HUES6 (cell line): ENCODE measurements at regions not wholly inside any gene's neighbourhood (a gene's known extent, or its start where the extent isn't known, plus 50 kb on each side); places are given as distances from the start of the nearest gene placed in this dataset.

Source experiments
- H3K27ac ChIP-seq: 2 replicates; pipeline ENCODE4 v1.7.0; 2013; ENCODE audit warnings: low read depth, mild to moderate bottlenecking, low read length, inconsistent platforms
- H3K27me3 ChIP-seq: 2 replicates; pipeline ENCODE4 v1.6.1; 2013; ENCODE audit warnings: low read length; ENCODE audit not compliant: control insufficient read depth, insufficient read depth
- H3K36me3 ChIP-seq: 2 replicates; pipeline ENCODE4 v1.6.1; 2013; ENCODE audit warnings: low read length; ENCODE audit not compliant: control insufficient read depth, insufficient read depth
- H3K4me1 ChIP-seq: 2 replicates; pipeline ENCODE4 v1.6.1; 2013; ENCODE audit warnings: low read length; ENCODE audit not compliant: control insufficient read depth, insufficient read depth
- H3K4me3 ChIP-seq: 2 replicates; pipeline ENCODE4 v1.5.1; 2013; ENCODE audit warnings: low read depth, low read length
- H3K9ac ChIP-seq: one replicate; pipeline ENCODE4 v1.6.1; 2013; ENCODE audit warnings: mild to moderate bottlenecking, low read length
- H3K9me3 ChIP-seq: 2 replicates; pipeline ENCODE4 v1.6.1; 2013; ENCODE audit warnings: low read depth, low read length; ENCODE audit not compliant: control insufficient read depth, insufficient read depth

GRCh38 chr20:11195169-11195568 lies 521.4 kb upstream of the JAG1 start:
- Histone ChIP-seq H3K9ac (no peak overlapping the region), H3K4me1 (no peaks in the 10 kb centered on the region; the same call in 1 of the 2 replicates), H3K4me3 (no peak overlapping the region), H3K36me3 (no peaks in the 10 kb centered on the region), H3K27me3 (no peaks in the 10 kb centered on the region), H3K9me3 (no peaks in the 10 kb centered on the region), H3K27ac (no peak overlapping the region)

DNA sequence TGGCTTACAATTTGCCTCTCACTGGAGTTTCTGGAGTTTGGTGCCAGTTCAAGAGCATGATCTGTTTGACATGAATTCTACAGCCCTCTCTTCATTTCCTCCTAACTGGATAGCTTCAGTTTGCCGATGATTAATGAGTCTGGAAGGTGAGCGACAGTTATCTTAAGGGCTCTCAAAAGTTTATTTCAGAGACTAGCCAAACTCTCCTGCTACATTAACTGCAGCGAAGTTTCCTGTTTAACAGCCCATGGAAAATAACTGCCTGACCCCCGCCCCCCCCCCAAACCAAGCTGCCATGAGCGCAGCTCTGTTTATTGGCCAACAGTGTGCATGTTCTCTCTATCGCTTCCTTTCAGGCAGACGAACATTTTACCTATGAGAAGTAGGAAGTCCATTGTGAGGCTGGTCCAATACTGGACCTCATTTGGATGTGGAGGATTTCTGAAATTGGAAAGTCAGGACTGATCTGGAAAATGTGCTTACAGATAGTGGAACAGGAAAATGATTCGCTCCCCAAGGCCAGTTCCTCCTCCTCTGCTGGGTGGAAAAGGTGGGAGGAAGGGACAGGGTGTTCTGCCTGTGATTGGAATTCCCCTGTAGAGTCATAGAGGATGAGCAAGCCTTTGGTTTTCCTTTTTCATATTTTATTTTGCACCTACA lies 522.2 kb upstream of the JAG1 start:
- Histone ChIP-seq H3K9ac (peak overlapping the region; percentile 51), H3K36me3 (no peaks in the 10 kb centered on the region), H3K27ac (no peak overlapping the region), H3K4me3 (no peak overlapping the region), H3K27me3 (no peaks in the 10 kb centered on the region), H3K4me1 (no peaks in the 10 kb centered on the region; the same call in 1 of the 2 replicates), H3K9me3 (no peaks in the 10 kb centered on the region)

GRCh38 chr20:11197851-11198250 lies 524.1 kb upstream of the JAG1 start:
- no peaks in the 10 kb centered on the region for H3K27me3 ChIP-seq
- no peak overlapping the region for H3K4me3 ChIP-seq
- no peak overlapping the region for H3K27ac ChIP-seq
- no peak overlapping the region for H3K9ac ChIP-seq
- no peaks in the 10 kb centered on the region; the same call in 1 of the 2 replicates for H3K4me1 ChIP-seq
- no peaks in the 10 kb centered on the region for H3K36me3 ChIP-seq
- no peaks in the 10 kb centered on the region for H3K9me3 ChIP-seq

- no peaks in the 10 kb centered on the region for H3K27me3 ChIP-seq
- H3K9ac ChIP-seq = no peak overlapping the region
- H3K36me3 ChIP-seq = no peaks in the 10 kb centered on the region
- no peaks in the 10 kb centered on the region for H3K9me3 ChIP-seq
- no peaks in the 10 kb centered on the region; the same call in 1 of the 2 replicates for H3K4me1 ChIP-seq
- no peak overlapping the region for H3K27ac ChIP-seq
- H3K4me3 ChIP-seq = no peak overlapping the region
Measured at GRCh38 chr20:11200423-11200822, 526.6 kb upstream of the JAG1 start.

- Histone ChIP-seq H3K27ac (no peak overlapping the region), H3K4me3 (no peak overlapping the region), H3K9ac (no peak overlapping the region), H3K36me3 (no peaks in the 10 kb centered on the region), H3K4me1 (peaks cover 5% of the 10 kb centered on the region; the same call in 1 of the 2 replicates), H3K27me3 (no peaks in the 10 kb centered on the region), H3K9me3 (no peaks in the 10 kb centered on the region)
Measured at GRCh38 chr20:11204926-11205768, 531.3 kb upstream of the JAG1 start.

- Histone ChIP-seq H3K9ac (no peak overlapping the region), H3K27ac (no peak overlapping the region), H3K4me1 (peaks cover 5% of the 10 kb centered on the region; the same call in 1 of the 2 replicates), H3K27me3 (no peaks in the 10 kb centered on the region), H3K4me3 (no peak overlapping the region), H3K36me3 (no peaks in the 10 kb centered on the region), H3K9me3 (no peaks in the 10 kb centered on the region)
Measured at GRCh38 chr20:11205769-11206362, 532.1 kb upstream of the JAG1 start.

GRCh38 chr20:11207749-11208502 lies 534.1 kb upstream of the JAG1 start:
- no peaks in the 10 kb centered on the region for H3K36me3 ChIP-seq
- H3K9ac ChIP-seq = no peak overlapping the region
- H3K4me3 ChIP-seq = no peak overlapping the region
- H3K27ac ChIP-seq = no peak overlapping the region
- no peaks in the 10 kb centered on the region for H3K9me3 ChIP-seq
- peaks cover 8% of the 10 kb centered on the region; the same call in 1 of the 2 replicates for H3K4me1 ChIP-seq
- no peaks in the 10 kb centered on the region for H3K27me3 ChIP-seq

- no peaks in the 10 kb centered on the region for H3K9me3 ChIP-seq
- no peaks in the 10 kb centered on the region for H3K27me3 ChIP-seq
- no peaks in the 10 kb centered on the region for H3K36me3 ChIP-seq
- peaks cover 18% of the 10 kb centered on the region; the same call in 1 of the 2 replicates for H3K4me1 ChIP-seq
- H3K27ac ChIP-seq = no peak overlapping the region
- H3K4me3 ChIP-seq = no peak overlapping the region
- H3K9ac ChIP-seq = no peak overlapping the region
Measured at GRCh38 chr20:11210611-11211010, 536.8 kb upstream of the JAG1 start.

GRCh38 chr20:11212272-11212671 lies 538.5 kb upstream of the JAG1 start:
- H3K4me1 ChIP-seq = peaks cover 15% of the 10 kb centered on the region; the same call in 1 of the 2 replicates
- no peak overlapping the region for H3K9ac ChIP-seq
- no peaks in the 10 kb centered on the region for H3K9me3 ChIP-seq
- no peak overlapping the region for H3K4me3 ChIP-seq
- no peaks in the 10 kb centered on the region for H3K36me3 ChIP-seq
- H3K27ac ChIP-seq = no peak overlapping the region
- no peaks in the 10 kb centered on the region for H3K27me3 ChIP-seq

DNA sequence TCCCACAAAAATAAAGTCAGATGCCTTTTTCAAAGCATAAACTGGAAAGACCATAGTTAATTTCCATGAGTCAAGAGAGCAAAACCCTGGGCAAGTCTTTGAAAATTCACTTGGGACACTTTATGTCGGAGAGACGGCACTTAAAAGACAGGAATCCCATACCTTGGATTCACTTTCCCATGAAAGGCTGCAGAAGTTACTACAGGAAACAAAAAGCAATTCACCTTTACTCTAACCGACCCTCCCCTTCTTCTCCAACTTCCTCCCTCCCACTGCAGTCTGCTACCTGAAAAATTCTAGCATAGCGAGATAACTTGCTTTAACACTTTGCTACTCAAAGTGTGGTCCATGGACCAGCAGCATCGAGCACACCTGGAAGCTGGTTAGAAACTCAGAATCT lies 539.1 kb upstream of the JAG1 start:
- Histone ChIP-seq H3K9me3 (no peaks in the 10 kb centered on the region), H3K27ac (no peak overlapping the region), H3K4me3 (no peak overlapping the region), H3K36me3 (no peaks in the 10 kb centered on the region), H3K4me1 (peaks cover 17% of the 10 kb centered on the region; the same call in 1 of the 2 replicates), H3K9ac (no peak overlapping the region), H3K27me3 (no peaks in the 10 kb centered on the region)
